ENCODE measurements at regions not wholly inside any gene's neighbourhood (a gene's known extent, or its start where the extent isn't known, plus 50 kb on each side); places are given as distances from the start of the nearest gene placed in this dataset.
"Not testable (repeated sequence)": the region's sequence is repeated elsewhere in the genome, so short reads cannot be mapped to it uniquely, and the experiment has no call there.

GRCh38 chr10:121400507-121400906 is 197.7 kb downstream of the FGFR2 start:
- not testable (repeated sequence) for DNase-seq

GRCh38 chr10:121403527-121403926 is 194.7 kb downstream of the FGFR2 start:
- DNase-seq, result no peak

- DNase-seq, result no peak
Measured at GRCh38 chr10:121404611-121405010, 193.6 kb downstream of the FGFR2 start.

- DNase-seq, result no peak
Measured at GRCh38 chr10:121405096-121405495, 193.1 kb downstream of the FGFR2 start.

GRCh38 chr10:121405549-121405948 is 192.7 kb downstream of the FGFR2 start:
- DNase-seq, result no peak

GRCh38 chr10:121405953-121406352 is 192.3 kb downstream of the FGFR2 start:
- DNase-seq, result no peak

- DNase-seq, result no peak
Measured at GRCh38 chr10:121406823-121407545, 191.3 kb downstream of the FGFR2 start.

GRCh38 chr10:121409466-121410104 is 188.7 kb downstream of the FGFR2 start:
- no peak for DNase-seq

- DNase-seq, result no peak
Measured at GRCh38 chr10:121411004-121411403, 187.2 kb downstream of the FGFR2 start.

GRCh38 chr10:121413951-121414350 is 184.3 kb downstream of the FGFR2 start:
- no peak for DNase-seq

GRCh38 chr10:121414366-121415062 is 183.7 kb downstream of the FGFR2 start:
- no peak for DNase-seq

- no peak for DNase-seq
Measured at GRCh38 chr10:121415063-121415399, 183.2 kb downstream of the FGFR2 start.

- DNase-seq, result no peak
Measured at GRCh38 chr10:121416071-121416470, 182.2 kb downstream of the FGFR2 start.

- DNase-seq, result no peak
Measured at GRCh38 chr10:121417298-121417697, 180.9 kb downstream of the FGFR2 start.

GRCh38 chr10:121418126-121418777 is 180.0 kb downstream of the FGFR2 start:
- DNase-seq, result no peak

- no peak for DNase-seq
Measured at GRCh38 chr10:121420006-121420405, 178.2 kb downstream of the FGFR2 start.

GRCh38 chr10:121422096-121422495 is 176.1 kb downstream of the FGFR2 start:
- DNase-seq, result no peak

- DNase-seq, result no peak
Measured at GRCh38 chr10:121425623-121426022, 172.6 kb downstream of the FGFR2 start.

- no peak for DNase-seq
Measured at GRCh38 chr10:121426307-121426706, 171.9 kb downstream of the FGFR2 start.

All from occipital lobe (tissue), 1 donor.